ENCODE measurements at regions not wholly inside any gene's neighbourhood (a gene's known extent, or its start where the extent isn't known, plus 50 kb on each side); places are given as distances from the start of the nearest gene placed in this dataset.
A peak's percentile ranks its signal among the peaks of the same experiment; 100 is the strongest.

DNA sequence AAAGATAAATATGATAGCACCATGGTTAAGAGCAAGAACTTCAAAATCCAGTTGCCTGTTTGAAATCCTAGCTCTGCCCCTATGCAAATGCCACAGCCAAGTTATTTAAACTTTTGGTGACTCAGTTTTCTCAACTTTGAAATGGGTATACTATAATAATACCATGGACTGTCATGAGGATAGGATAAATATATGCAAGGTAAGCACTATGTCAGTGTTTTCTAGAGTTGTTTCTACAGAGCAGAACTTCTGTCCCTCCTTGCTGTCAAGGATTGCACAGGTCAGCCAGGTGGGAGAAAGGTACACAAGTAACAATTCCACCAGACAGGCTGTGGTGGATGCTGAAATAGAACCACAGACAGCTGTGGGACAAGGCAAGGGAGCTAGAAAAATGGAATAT lies 55.7 kb upstream of the BOD1L2 start:
- Mint-ChIP-seq H3K36me3 (ENCODE audit: low read depth) (no peaks in the 10 kb centered on the region), H3K4me1 (peaks cover 16% of the 10 kb centered on the region), H3K9me3 (peaks cover 5% of the 10 kb centered on the region), H3K27me3 (ENCODE audit: insufficient read depth) (peaks cover 5% of the 10 kb centered on the region), H3K27ac (no peak overlapping the region), H3K4me3 (no peak overlapping the region)
- Histone ChIP-seq H3K9ac (ENCODE audit: extremely low read depth, low read length, poor library complexity, severe bottlenecking) (no peak overlapping the region), H3K4me3 (ENCODE audit: low read length) (no peak overlapping the region), H3K4me1 (ENCODE audit: control insufficient read depth, insufficient read depth, low read length) (no peaks in the 10 kb centered on the region), H3K27ac (ENCODE audit: low read depth, low read length) (no peak overlapping the region), H3K27me3 (ENCODE audit: control insufficient read depth, insufficient read depth, low read length, poor library complexity, severe bottlenecking) (no peaks in the 10 kb centered on the region), H3K9me3 (ENCODE audit: control insufficient read depth, low read length) (no peaks in the 10 kb centered on the region), H3K36me3 (ENCODE audit: control insufficient read depth, insufficient read depth, low read length) (no peaks in the 10 kb centered on the region)
- DNase-seq, result no peak
- TF ChIP-seq, protein P1, sequence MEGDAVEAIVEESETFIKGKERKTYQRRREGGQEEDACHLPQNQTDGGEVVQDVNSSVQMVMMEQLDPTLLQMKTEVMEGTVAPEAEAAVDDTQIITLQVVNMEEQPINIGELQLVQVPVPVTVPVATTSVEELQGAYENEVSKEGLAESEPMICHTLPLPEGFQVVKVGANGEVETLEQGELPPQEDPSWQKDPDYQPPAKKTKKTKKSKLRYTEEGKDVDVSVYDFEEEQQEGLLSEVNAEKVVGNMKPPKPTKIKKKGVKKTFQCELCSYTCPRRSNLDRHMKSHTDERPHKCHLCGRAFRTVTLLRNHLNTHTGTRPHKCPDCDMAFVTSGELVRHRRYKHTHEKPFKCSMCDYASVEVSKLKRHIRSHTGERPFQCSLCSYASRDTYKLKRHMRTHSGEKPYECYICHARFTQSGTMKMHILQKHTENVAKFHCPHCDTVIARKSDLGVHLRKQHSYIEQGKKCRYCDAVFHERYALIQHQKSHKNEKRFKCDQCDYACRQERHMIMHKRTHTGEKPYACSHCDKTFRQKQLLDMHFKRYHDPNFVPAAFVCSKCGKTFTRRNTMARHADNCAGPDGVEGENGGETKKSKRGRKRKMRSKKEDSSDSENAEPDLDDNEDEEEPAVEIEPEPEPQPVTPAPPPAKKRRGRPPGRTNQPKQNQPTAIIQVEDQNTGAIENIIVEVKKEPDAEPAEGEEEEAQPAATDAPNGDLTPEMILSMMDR (conservative IDR thresholded peaks at IDR 0.05), result no peak

DNA sequence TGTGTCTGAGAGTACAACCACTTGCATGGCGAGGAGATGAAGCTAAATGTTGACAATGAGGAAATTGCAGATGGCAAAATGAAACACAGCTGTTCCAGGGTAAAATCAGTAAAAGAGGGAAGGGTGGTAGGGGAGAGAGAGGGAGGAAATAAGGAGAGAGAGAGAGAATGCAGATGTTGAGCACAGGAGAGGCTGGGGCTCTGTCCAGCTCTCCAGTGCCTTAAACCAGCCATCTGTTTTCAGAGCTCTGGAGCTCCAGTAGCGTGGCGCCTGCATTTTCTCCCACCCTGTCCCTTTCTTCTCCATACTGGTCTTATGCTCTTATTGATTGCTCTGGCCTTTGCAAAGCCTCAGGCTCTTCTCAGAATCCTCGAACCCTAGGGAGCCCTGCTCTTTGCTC lies 52.7 kb upstream of the BOD1L2 start:
- TF ChIP-seq, protein P1 (conservative IDR thresholded peaks at IDR 0.05), result no peak
- H3K4me3 ChIP-seq (ENCODE audit: low read length), result no peak overlapping the region
- H3K36me3 ChIP-seq (ENCODE audit: control insufficient read depth, insufficient read depth, low read length), result no peaks in the 10 kb centered on the region
- WGBS, 2 experiments (ENCODE audit: insufficient coverage in 1 of 2, insufficient read length in 1 of 2), result 89 to 96% methylated on average over 4 of the region's 4 CpGs
- H3K4me1 ChIP-seq (ENCODE audit: control insufficient read depth, insufficient read depth, low read length), result no peaks in the 10 kb centered on the region
- peak; percentile 39 for DNase-seq
- H3K4me3 Mint-ChIP-seq, result no peak overlapping the region
- peaks cover 5% of the 10 kb centered on the region for H3K27me3 Mint-ChIP-seq (ENCODE audit: insufficient read depth)
- H3K9me3 ChIP-seq (ENCODE audit: control insufficient read depth, low read length), result no peaks in the 10 kb centered on the region
- H3K36me3 Mint-ChIP-seq (ENCODE audit: low read depth), result no peaks in the 10 kb centered on the region
- H3K27me3 ChIP-seq (ENCODE audit: control insufficient read depth, insufficient read depth, low read length, poor library complexity, severe bottlenecking), result no peaks in the 10 kb centered on the region
- peaks cover 3% of the 10 kb centered on the region for H3K9me3 Mint-ChIP-seq
- no peak overlapping the region for H3K27ac Mint-ChIP-seq
- H3K4me1 Mint-ChIP-seq, result peaks cover 16% of the 10 kb centered on the region
- no peak overlapping the region for H3K27ac ChIP-seq (ENCODE audit: low read depth, low read length)
- H3K9ac ChIP-seq (ENCODE audit: extremely low read depth, low read length, poor library complexity, severe bottlenecking), result no peak overlapping the region

DNA sequence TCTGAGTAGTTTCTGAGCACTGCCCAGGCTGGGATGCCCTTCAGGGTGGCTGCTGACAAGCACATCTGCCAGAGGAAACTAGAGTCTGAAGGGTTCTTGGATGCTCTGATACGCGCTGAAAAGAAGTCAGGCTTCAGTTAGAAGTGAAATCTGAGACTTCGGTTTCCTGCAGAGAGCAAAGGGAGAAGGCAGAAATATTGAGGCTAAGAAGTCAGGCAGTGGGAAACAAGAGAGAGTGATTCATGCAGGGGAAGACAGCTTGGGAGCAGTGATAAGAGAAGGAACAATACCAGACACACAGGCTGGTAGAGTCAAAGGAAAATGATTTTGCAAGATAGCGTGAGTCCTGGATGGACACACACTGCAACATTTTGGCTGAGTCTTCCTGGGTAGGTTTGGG lies 51.0 kb upstream of the BOD1L2 start:
- Mint-ChIP-seq H3K4me1 (peaks cover 16% of the 10 kb centered on the region), H3K27ac (no peak overlapping the region)

More for the DNA sequence above, 51.0 kb upstream of the BOD1L2 start:
- no peaks in the 10 kb centered on the region for H3K27me3 ChIP-seq (ENCODE audit: control insufficient read depth, insufficient read depth, low read length, poor library complexity, severe bottlenecking)
- Mint-ChIP-seq H3K4me3 (no peak overlapping the region), H3K9me3 (peaks cover 14% of the 10 kb centered on the region), H3K27me3 (ENCODE audit: insufficient read depth) (peaks cover 2% of the 10 kb centered on the region), H3K36me3 (ENCODE audit: low read depth) (no peaks in the 10 kb centered on the region)
- TF ChIP-seq, protein P1 (conservative IDR thresholded peaks at IDR 0.05), result no peak
- no peaks in the 10 kb centered on the region for H3K36me3 ChIP-seq (ENCODE audit: control insufficient read depth, insufficient read depth, low read length)
- no peak overlapping the region for H3K9ac ChIP-seq (ENCODE audit: extremely low read depth, low read length, poor library complexity, severe bottlenecking)
- WGBS, 2 experiments (ENCODE audit: insufficient coverage in 1 of 2, insufficient read length in 1 of 2), result 32 to 59% methylated on average over 4 of the region's 4 CpGs
- DNase-seq, result no peak
- no peak overlapping the region for H3K27ac ChIP-seq (ENCODE audit: low read depth, low read length)
- H3K4me3 ChIP-seq (ENCODE audit: low read length), result no peak overlapping the region
- no peaks in the 10 kb centered on the region for H3K4me1 ChIP-seq (ENCODE audit: control insufficient read depth, insufficient read depth, low read length)
- no peaks in the 10 kb centered on the region for H3K9me3 ChIP-seq (ENCODE audit: control insufficient read depth, low read length)

Data from endodermal cell (in vitro differentiated cells).